Kidney (tissue), 13 donors: ENCODE measurements at regions not wholly inside any gene's neighbourhood (a gene's known extent, or its start where the extent isn't known, plus 50 kb on each side); places are given as distances from the start of the nearest gene placed in this dataset.
A peak's percentile ranks its signal among the peaks of the same experiment; 100 is the strongest.

Experiments used
- DNase-seq, 5 donors: peaks; one replicate each; pipeline ENCODE4 v3.0.0-alpha.2; 2013 to 2020
- FAIRE-seq: peaks from 2 replicates; lab custom pipeline; 2012; peaks lifted over from hg19 to GRCh38; lab: Jason Lieb, UNC
- H3K27ac ChIP-seq, 2 donors: one replicate each; pipeline ENCODE4 v1.7.0; 2013; ENCODE audit warnings: low read depth in 2 of 2, low read length in 2 of 2, inconsistent platforms in 1 of 2
- H3K27me3 ChIP-seq: one replicate; pipeline ENCODE4 v1.7.1; 2013; ENCODE audit warnings: low read length, inconsistent platforms; ENCODE audit not compliant: control insufficient read depth, insufficient read depth
- H3K36me3 ChIP-seq, 3 donors: one replicate each; pipeline versions ENCODE4 v1.7.0 to v1.7.1; 2013; ENCODE audit warnings: low read length in 3 of 3, control low read depth in 1 of 3, inconsistent platforms in 1 of 3; ENCODE audit not compliant: insufficient read depth in 3 of 3, control insufficient read depth in 2 of 3
- H3K4me1 ChIP-seq, 3 donors: one replicate each; pipeline versions ENCODE4 v1.7.0 to v1.7.1; 2013; ENCODE audit warnings: low read length in 3 of 3, inconsistent platforms in 1 of 3, low read depth in 1 of 3; ENCODE audit not compliant: control insufficient read depth in 2 of 3, insufficient read depth in 2 of 3
- H3K4me3 ChIP-seq, 3 donors: one replicate each; pipeline versions ENCODE4 v1.7.0 to v1.8.1; 2013; ENCODE audit warnings: low read length in 3 of 3, control low read depth in 1 of 3, inconsistent platforms in 1 of 3
- H3K9ac ChIP-seq, 3 donors: one replicate each; pipeline versions ENCODE4 v1.7.0 to v1.7.1; 2013; ENCODE audit warnings: low read length in 3 of 3, control low read depth in 1 of 3, inconsistent platforms in 1 of 3
- H3K9me3 ChIP-seq, 3 donors: one replicate each; pipeline versions ENCODE4 v1.7.0 to v1.7.1; 2013; ENCODE audit warnings: low read length in 3 of 3, control low read depth in 1 of 3, inconsistent platforms in 1 of 3; ENCODE audit not compliant: control insufficient read depth in 2 of 3, insufficient read depth in 1 of 3
- CTCF ChIP-seq: IDR thresholded peaks from 3 replicates; pipeline ENCODE4 v1.5.1; 2012; ENCODE audit warnings: mild to moderate bottlenecking, moderate library complexity, borderline replicate concordance; ENCODE audit not compliant: insufficient read depth; ENCODE audit errors: extremely low read depth
- intact Hi-C: fragments of 100-400 bp; cut with DNase I; formaldehyde crosslinking; loops from one replicate; pipeline ENCODE4 v1.11.1; 2022
- donor health status: control.
- donor health status: control.
- donor health status: control.
- donor health status: control.
- donor health status: control.
- donor health status: DM: yes; HTN: yes; CAD: no.
- donor health status: Normal renal cell carcinoma (clear cell type).

GRCh38 chr1:59033761-59034160, 249.9 kb upstream of the JUN start:
- intact Hi-C loops: no loop called here
- Histone ChIP-seq H3K4me1 (no peaks in the 10 kb centered on the region), H3K9ac (no peak overlapping the region), H3K9me3 (no peaks in the 10 kb centered on the region), H3K27me3 (no peaks in the 10 kb centered on the region), H3K27ac (no peak overlapping the region), H3K4me3 (no peak overlapping the region), H3K36me3 (no peaks in the 10 kb centered on the region)
- FAIRE-seq (no peak), DNase-seq (no peak)
- no peak for TF ChIP-seq CTCF

- intact Hi-C loops: no loop called here
- no peaks in the 10 kb centered on the region for H3K27me3 ChIP-seq
- H3K9ac ChIP-seq: no peak overlapping the region
- no peak for FAIRE-seq
- H3K36me3 ChIP-seq: no peaks in the 10 kb centered on the region
- H3K9me3 ChIP-seq: no peaks in the 10 kb centered on the region
- TF ChIP-seq CTCF: no peak
- no peak overlapping the region for H3K27ac ChIP-seq
- peak in 4 of 5 donors; percentile 82 to 90 (median 85) for DNase-seq
- H3K4me1 ChIP-seq: no peaks in the 10 kb centered on the region
- no peak overlapping the region for H3K4me3 ChIP-seq
Observed at GRCh38 chr1:59034925-59035324, 251.1 kb upstream of the JUN start.

- Histone ChIP-seq H3K9ac (no peak overlapping the region), H3K4me3 (no peak overlapping the region), H3K36me3 (no peaks in the 10 kb centered on the region), H3K27me3 (no peaks in the 10 kb centered on the region), H3K4me1 (no peaks in the 10 kb centered on the region), H3K9me3 (no peaks in the 10 kb centered on the region), H3K27ac (no peak overlapping the region)
- FAIRE-seq (no peak), DNase-seq (no peak)
- TF ChIP-seq CTCF: no peak
- intact Hi-C loops: no loop called here
Observed at GRCh38 chr1:59039551-59039950, 255.7 kb upstream of the JUN start.

GRCh38 chr1:59040486-59040885, 256.4 kb upstream of the FGGY start:
- intact Hi-C loops: no loop called here

More at GRCh38 chr1:59040486-59040885, 256.4 kb upstream of the FGGY start:
- H3K36me3 ChIP-seq: no peaks in the 10 kb centered on the region
- H3K9ac ChIP-seq: no peak overlapping the region
- no peak overlapping the region for H3K4me3 ChIP-seq
- H3K27me3 ChIP-seq: no peaks in the 10 kb centered on the region
- FAIRE-seq (no peak), DNase-seq (no peak)
- no peaks in the 10 kb centered on the region for H3K4me1 ChIP-seq
- no peak for TF ChIP-seq CTCF
- no peak overlapping the region for H3K27ac ChIP-seq
- no peaks in the 10 kb centered on the region for H3K9me3 ChIP-seq
